GM23248 (cell line): ENCODE measurements at regions not wholly inside any gene's neighbourhood (a gene's known extent, or its start where the extent isn't known, plus 50 kb on each side); places are given as distances from the start of the nearest gene placed in this dataset.

Experiments used
- DNase-seq: peaks from one replicate; pipeline ENCODE4 v3.0.0-alpha.2; 2015
- H2AFZ ChIP-seq: fragments of 200-600 bp; sonication (generic); 2 replicates; pipeline ENCODE4 v1.6.1; 2016; ENCODE audit warnings: antibody characterized with exemption
- H3F3A ChIP-seq: fragments of 200-600 bp; sonication (generic); 2 replicates; pipeline ENCODE4 v1.6.1; 2016; ENCODE audit warnings: mild to moderate bottlenecking, antibody characterized with exemption, mixed run types; ENCODE audit not compliant: insufficient read depth
- H3K27ac ChIP-seq: fragments of 200-600 bp; sonication (generic); 2 replicates; pipeline ENCODE4 v1.5.1; 2016; ENCODE audit warnings: mild to moderate bottlenecking
- H3K27me3 ChIP-seq: fragments of 200-600 bp; sonication (generic); replicated peaks from 2 replicates; pipeline ENCODE4 v1.6.1; 2016; ENCODE audit warnings: mild to moderate bottlenecking; ENCODE audit not compliant: insufficient read depth
- H3K36me3 ChIP-seq: fragments of 200-600 bp; sonication (generic); 2 replicates; pipeline ENCODE4 v1.6.1; 2016; ENCODE audit warnings: low read depth, mild to moderate bottlenecking
- H3K4me1 ChIP-seq: fragments of 200-600 bp; sonication (generic); 2 replicates; pipeline ENCODE4 v1.6.1; 2016; ENCODE audit warnings: mild to moderate bottlenecking; ENCODE audit not compliant: insufficient read depth
- H3K4me2 ChIP-seq: fragments of 200-600 bp; sonication (generic); one replicate; pipeline ENCODE4 v1.6.1; 2016; ENCODE audit warnings: mild to moderate bottlenecking; ENCODE audit not compliant: unreplicated experiment
- H3K4me3 ChIP-seq: fragments of 200-600 bp; sonication (generic); 2 replicates; pipeline ENCODE4 v1.5.1; 2016; ENCODE audit warnings: mild to moderate bottlenecking
- H3K79me2 ChIP-seq: fragments of 200-600 bp; sonication (generic); 2 replicates; pipeline ENCODE4 v1.6.1; 2016; ENCODE audit warnings: mild to moderate bottlenecking; ENCODE audit not compliant: insufficient read depth
- H3K9ac ChIP-seq: fragments of 200-600 bp; sonication (generic); 2 replicates; pipeline ENCODE4 v1.6.1; 2016; ENCODE audit warnings: mild to moderate bottlenecking
- H3K9me2 ChIP-seq: fragments of 200-600 bp; sonication (generic); 2 replicates; pipeline ENCODE4 v1.6.1; 2016; ENCODE audit warnings: mixed run types, mild to moderate bottlenecking, moderate library complexity; ENCODE audit not compliant: insufficient read depth
- H3K9me3 ChIP-seq: fragments of 200-600 bp; sonication (generic); one replicate; pipeline ENCODE4 v1.6.1; 2017; ENCODE audit warnings: low read depth
- H4K20me1 ChIP-seq: fragments of 200-600 bp; sonication (generic); 2 replicates; pipeline ENCODE4 v1.6.0; 2016; ENCODE audit not compliant: insufficient read depth
- EZH2 ChIP-seq: fragments of 200-600 bp; sonication (generic); IDR thresholded peaks from 2 replicates; pipeline ENCODE4 v1.6.1; 2018; ENCODE audit warnings: antibody characterized with exemption, mild to moderate bottlenecking; ENCODE audit not compliant: insufficient read depth, poor library complexity, severe bottlenecking
- EZH2phosphoT487 ChIP-seq: fragments of 200-600 bp; sonication (generic); IDR thresholded peaks from 2 replicates; pipeline ENCODE4 v1.6.1; 2018; ENCODE audit warnings: antibody characterized with exemption, moderate library complexity, mild to moderate bottlenecking, low read depth; ENCODE audit not compliant: insufficient read depth
- WGBS, 2 experiments: methylation state at CpG; one replicate each; pipeline ENCODE4 v1.1.6; 2015 to 2017; ENCODE audit warnings: low lambda C conversion rate in 2 of 2, low coverage in 1 of 2; ENCODE audit errors: missing lambda C conversion rate in 2 of 2; 5-methylcytosine and 5-hydroxymethylcytosine counted together
- in situ Hi-C: fragments of 300-500 bp; cut with MboI; formaldehyde crosslinking; loops from 2 replicates; pipeline ENCODE4 v1.15.0; 2020

DNA sequence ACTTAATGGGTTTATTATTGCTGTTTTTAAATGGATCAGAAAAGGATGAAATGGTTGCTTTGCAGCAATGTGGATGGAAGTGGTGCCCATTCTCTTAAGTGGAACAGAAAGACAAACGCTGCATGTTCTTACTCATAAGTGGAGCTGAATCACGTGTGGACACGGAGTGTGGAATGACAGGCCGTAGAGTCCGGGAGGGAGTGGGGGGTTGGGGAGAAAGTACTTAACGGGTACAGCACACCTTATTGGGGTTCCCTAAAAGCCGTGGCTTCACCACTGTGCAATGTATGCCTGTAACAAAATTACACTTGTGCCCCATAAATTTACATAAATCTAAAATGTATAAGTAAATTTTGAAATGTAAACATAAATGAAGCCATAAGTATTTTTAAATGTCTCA, 64.0 kb upstream of the CTDP1 start:
- no peak overlapping the region for H3K9ac ChIP-seq
- no peaks in the 10 kb centered on the region; the same call in 1 of the 2 replicates for H3K27me3 ChIP-seq
- H4K20me1 ChIP-seq, result no peaks in the 10 kb centered on the region
- 38 to 40% methylated on average over 7 of the region's 7 CpGs for WGBS, 2 experiments
- no peaks in the 10 kb centered on the region for H3F3A ChIP-seq
- in situ Hi-C loops, result no loop called here
- DNase-seq, result no peak
- H2AFZ ChIP-seq, result no peak overlapping the region
- H3K4me2 ChIP-seq, result no peak overlapping the region
- no peaks in the 10 kb centered on the region for H3K9me3 ChIP-seq
- no peak overlapping the region for H3K27ac ChIP-seq
- H3K36me3 ChIP-seq, result no peaks in the 10 kb centered on the region
- peaks cover 9% of the 10 kb centered on the region; the same call in 1 of the 2 replicates for H3K4me1 ChIP-seq
- TF ChIP-seq EZH2 (no peak), EZH2phosphoT487 (no peak)
- H3K9me2 ChIP-seq, result no peaks in the 10 kb centered on the region
- no peak overlapping the region for H3K4me3 ChIP-seq
- H3K79me2 ChIP-seq, result no peaks in the 10 kb centered on the region

DNA sequence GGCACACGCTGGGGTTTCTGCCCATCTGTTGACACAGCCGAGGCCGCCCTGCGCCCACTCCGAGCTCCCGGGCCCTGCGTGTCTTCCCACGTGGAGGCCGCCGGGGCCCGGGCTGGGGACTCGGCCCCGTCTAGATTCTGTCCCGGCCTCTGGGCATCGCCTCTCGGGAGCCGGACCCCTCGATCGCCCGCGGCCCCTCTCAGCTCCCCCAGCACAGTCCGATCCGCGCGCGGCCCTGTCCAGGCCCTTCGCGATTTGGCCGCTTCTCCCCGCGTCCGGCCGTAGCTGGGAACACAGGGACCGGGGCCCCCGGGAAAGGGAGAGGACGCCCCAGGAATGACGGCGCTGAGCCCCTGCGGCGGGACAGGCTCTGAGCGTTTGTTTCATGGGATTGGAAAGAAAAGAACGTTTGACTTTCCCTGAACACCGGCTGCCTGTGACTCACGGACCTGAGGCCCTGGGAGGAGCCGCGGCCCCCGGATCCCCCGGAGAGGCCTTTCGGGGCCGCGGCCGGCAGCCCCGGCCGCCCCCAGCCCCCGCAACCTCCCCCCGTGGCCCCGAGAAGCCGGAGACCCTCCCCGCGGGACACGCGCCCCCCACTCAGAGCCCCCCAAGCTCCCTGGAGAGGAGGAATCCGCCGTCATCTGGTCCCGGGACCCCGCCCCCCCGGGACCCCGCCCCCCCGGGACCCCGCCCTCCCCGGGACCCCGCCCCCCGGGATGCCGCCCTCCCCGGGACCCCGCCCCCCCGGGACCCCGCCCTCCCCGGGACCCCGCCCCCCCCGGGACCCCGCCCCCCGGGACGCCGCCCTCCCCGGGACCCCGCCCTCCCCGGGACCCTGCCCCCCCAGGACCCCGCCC, 62.7 kb upstream of the CTDP1 start:
- H4K20me1 ChIP-seq, result no peaks in the 10 kb centered on the region
- H3K27ac ChIP-seq, result no peak overlapping the region
- no peaks in the 10 kb centered on the region for H3F3A ChIP-seq
- H3K4me3 ChIP-seq, result peak overlapping the region; percentile 54
- no peaks in the 10 kb centered on the region for H3K4me1 ChIP-seq
- H3K27me3 ChIP-seq, result no peaks in the 10 kb centered on the region; the same call in 1 of the 2 replicates
- 0 out of 2 replicates have a peak overlapping the region, but pooled peaks have one; percentile 26 for H2AFZ ChIP-seq
- TF ChIP-seq EZH2, result no peak
- TF ChIP-seq EZH2phosphoT487, result no peak
- DNase-seq, result peak; percentile 58
- peak overlapping the region; percentile 47 for H3K9ac ChIP-seq
- no peaks in the 10 kb centered on the region for H3K79me2 ChIP-seq
- no peaks in the 10 kb centered on the region for H3K36me3 ChIP-seq
- H3K4me2 ChIP-seq, result peak overlapping the region; percentile 57
- in situ Hi-C loops, result no loop called here
- no peaks in the 10 kb centered on the region for H3K9me2 ChIP-seq
- 54 to 58% methylated on average over 53 to 83 of the region's 89 CpGs for WGBS, 2 experiments
- no peaks in the 10 kb centered on the region for H3K9me3 ChIP-seq

DNA sequence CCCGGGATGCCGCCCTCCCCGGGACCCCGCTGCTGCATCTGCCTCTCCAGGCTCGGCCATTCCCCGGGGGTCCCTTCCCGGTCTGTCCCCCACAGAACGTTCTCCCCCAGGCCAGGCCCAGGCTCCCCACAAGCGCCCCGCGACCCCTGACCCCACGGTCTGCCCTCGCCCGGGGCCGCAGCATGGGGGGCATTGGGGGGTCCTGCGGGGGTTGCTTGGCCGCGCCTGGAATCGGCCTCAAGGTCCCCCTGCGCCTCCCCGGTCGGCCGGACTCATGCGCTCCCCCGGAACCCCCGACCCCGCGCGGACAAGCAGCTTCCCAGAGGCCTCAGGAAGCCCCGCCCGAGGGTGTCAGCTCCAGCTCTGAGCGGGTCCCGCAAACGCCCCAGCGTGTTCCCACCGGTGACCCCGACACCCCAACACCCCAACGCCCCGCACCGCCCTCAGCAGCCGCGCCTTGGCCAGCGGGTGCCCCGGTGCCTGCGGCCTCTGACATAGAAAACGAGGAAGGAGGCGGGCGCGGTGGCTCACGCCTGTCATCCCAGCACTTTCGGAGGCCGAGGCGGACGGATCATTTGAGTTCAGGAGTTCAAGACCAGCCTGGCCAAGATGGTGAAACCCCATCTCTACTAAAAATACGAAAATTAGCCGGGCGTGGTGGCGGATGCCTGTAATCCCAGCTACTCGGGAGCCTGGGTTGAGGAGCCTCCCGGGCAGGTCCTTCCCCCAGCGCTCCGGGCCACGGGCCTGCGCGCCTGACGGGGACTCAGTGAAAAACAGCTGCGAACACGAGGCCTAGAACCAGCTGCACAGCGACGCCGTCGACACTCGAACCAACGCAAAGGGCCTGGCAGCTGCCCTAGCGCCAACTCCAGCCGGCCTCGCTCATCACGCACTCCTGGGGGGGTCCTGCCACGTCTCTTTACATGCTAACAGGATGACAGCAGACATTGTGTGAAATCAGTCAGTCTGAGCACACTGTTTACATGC, 61.8 kb upstream of the CTDP1 start:
- H3F3A ChIP-seq, result no peaks in the 10 kb centered on the region
- H3K36me3 ChIP-seq, result no peaks in the 10 kb centered on the region
- TF ChIP-seq EZH2 (no peak), EZH2phosphoT487 (no peak)
- H3K79me2 ChIP-seq, result no peaks in the 10 kb centered on the region
- no peaks in the 10 kb centered on the region; the same call in 1 of the 2 replicates for H3K27me3 ChIP-seq
- H3K4me2 ChIP-seq, result no peak overlapping the region
- no peaks in the 10 kb centered on the region for H4K20me1 ChIP-seq
- H3K4me3 ChIP-seq, result no peak overlapping the region
- WGBS, 2 experiments, result 79% methylated on average over 52 to 79 of the region's 79 CpGs
- in situ Hi-C loops, result no loop called here
- H2AFZ ChIP-seq, result no peak overlapping the region
- no peak overlapping the region for H3K27ac ChIP-seq
- DNase-seq, result no peak
- no peaks in the 10 kb centered on the region for H3K9me3 ChIP-seq
- H3K4me1 ChIP-seq, result no peaks in the 10 kb centered on the region
- no peaks in the 10 kb centered on the region for H3K9me2 ChIP-seq
- H3K9ac ChIP-seq, result no peak overlapping the region

DNA sequence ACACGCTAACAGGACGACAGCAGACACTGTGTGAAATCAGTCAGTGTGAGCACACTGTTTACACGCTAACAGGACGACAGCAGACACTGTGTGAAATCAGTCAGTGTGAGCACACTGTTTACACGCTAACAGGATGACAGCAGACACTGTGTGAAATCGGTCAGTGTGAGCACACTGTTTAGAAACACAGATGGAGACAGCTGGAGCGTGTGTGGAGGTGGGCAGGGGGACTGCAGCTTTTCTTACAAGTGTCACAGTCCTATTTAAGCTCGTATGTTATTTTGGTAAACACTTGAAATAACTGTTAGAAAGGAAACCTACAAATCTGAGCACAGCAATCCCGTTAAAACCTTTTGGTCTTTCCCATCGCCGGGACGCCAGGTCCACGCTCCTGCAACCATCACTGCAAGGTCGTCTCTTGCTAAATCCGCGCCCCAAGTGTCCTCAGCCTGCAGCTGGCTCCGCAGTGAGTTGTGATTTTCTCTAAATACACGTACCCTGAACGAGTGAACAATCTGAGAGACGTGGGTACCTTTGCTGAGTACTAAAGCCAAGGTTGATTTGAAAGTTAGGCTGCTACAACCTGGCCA, 58.9 kb upstream of the CTDP1 start:
- H3F3A ChIP-seq, result no peaks in the 10 kb centered on the region
- H3K9ac ChIP-seq, result no peak overlapping the region
- no peaks in the 10 kb centered on the region for H3K4me1 ChIP-seq
- no peaks in the 10 kb centered on the region for H3K9me3 ChIP-seq
- TF ChIP-seq EZH2phosphoT487 (no peak), EZH2 (no peak)
- H3K4me3 ChIP-seq, result no peak overlapping the region
- H4K20me1 ChIP-seq, result no peaks in the 10 kb centered on the region
- no peak overlapping the region for H3K27ac ChIP-seq
- no peak overlapping the region for H2AFZ ChIP-seq
- no peaks in the 10 kb centered on the region for H3K36me3 ChIP-seq
- H3K79me2 ChIP-seq, result no peaks in the 10 kb centered on the region
- WGBS, 2 experiments, result 60 to 61% methylated on average over 20 of the region's 20 CpGs
- H3K9me2 ChIP-seq, result no peaks in the 10 kb centered on the region
- in situ Hi-C loops, result no loop called here
- DNase-seq, result no peak
- peaks cover 16% of the 10 kb centered on the region for H3K27me3 ChIP-seq
- H3K4me2 ChIP-seq, result no peak overlapping the region
